HG02973 (cell line): ENCODE measurements at regions not wholly inside any gene's neighbourhood (a gene's known extent, or its start where the extent isn't known, plus 50 kb on each side); places are given as distances from the start of the nearest gene placed in this dataset.
"Not testable (repeated sequence)": the region's sequence is repeated elsewhere in the genome, so short reads cannot be mapped to it uniquely, and the experiment has no call there.

Experiments
- ATAC-seq: cut with Tn5 transposase; IDR thresholded peaks from one replicate; pipeline ENCODE4 v1.9.1; 2021; ENCODE audit warnings: moderate library complexity; ENCODE audit not compliant: unreplicated experiment

DNA sequence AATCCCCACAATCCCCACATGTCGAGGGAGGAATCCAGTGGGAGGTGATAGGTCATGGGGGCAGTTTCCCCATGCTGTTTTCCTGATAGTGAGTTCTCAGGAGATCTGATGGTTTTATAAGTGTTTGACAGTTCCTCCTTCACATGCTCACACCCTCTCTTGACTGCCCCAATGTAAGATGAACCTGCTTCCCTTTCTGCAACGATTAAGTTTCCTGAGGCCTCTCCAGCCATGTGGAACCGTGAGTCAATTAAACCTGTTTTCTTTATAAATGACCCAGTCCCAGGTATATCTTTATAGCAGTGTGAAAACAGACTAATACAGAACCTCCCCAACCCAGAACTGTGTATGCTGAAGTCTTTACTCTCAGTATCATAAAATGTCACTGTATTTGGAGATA is 289.5 kb upstream of the MMADHC start:
- no peak for ATAC-seq

DNA sequence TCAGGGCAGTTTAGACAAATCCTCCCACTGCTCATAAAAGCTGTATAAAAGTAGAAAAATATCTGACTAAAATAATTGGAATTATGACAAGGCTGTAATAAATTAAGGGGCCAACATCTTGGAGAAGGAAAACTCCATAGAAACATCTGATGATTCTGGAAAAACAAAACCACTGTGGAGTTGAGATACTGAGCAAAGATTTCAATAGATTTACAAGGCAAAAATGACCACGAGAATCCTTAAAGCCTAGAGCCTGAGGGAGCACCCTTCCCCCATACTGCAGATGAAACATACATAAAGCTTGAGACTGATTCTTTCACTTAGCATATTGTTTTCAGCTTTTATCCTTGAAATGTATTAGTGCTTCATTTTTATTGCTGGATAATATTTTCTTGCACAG is 286.4 kb upstream of the MMADHC start:
- ATAC-seq: no peak

GRCh38 chr2:149872638-149873150 is 285.1 kb upstream of the MMADHC start:
- ATAC-seq: no peak

DNA sequence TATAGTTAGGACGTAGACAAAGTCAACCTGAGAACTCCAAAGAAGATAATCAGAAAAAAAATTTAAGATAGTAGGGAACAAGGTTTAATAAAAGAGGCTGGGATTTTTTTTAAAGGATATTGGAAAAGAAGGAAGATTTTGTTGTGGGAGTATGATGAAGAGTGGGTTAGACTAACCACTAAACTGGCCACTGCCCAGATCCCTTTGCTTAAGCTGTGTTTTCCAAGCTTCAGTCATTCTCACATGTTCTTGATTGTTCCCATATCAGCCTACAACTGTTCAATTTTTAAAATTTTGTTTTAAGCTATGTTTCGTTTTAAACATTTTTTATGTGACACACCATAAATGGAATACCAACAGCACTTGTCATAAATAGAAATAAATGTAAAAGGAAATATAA is 284.5 kb upstream of the MMADHC start:
- no peak for ATAC-seq

- ATAC-seq: no peak
Observed at GRCh38 chr2:149871091-149871885, 283.7 kb upstream of the MMADHC start.

DNA sequence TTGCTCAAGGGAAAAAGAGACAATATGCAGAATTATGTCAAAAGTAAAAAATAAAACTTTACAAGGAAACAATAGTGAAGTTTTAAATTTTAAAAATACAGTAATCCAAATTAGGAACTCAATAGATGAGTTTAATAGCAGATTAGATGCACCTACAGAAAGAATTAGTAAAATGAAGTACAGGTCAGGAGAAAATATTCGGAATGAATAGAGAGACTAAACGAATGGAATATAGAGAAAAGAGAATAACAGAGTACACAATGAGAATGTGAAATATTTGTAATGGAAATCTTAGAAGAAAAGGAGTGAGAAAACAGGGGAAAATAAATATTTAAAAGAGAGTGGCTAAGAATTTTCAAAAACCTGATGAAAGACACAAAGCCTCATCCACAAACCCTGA is 275.7 kb upstream of the MMADHC start:
- no peak for ATAC-seq

DNA sequence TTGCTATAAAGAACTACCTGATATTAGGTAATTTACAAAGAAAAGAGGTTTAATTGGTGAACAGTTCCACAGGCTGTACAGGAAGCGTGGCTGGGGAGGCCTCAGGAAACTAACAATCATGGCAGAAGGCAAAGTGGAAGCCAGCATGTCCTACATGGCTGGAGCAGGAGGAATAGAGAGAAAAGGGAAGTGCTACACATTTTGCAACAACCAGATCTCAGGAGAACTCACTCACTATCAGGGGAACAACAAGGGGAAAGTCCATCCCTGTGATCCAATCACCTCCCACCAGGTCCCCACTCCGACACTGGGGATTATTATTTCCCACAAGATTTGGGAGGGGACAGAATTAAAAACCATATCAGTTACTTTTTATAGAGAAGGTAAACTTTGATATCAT is 273.5 kb upstream of the MMADHC start:
- ATAC-seq: no peak

DNA sequence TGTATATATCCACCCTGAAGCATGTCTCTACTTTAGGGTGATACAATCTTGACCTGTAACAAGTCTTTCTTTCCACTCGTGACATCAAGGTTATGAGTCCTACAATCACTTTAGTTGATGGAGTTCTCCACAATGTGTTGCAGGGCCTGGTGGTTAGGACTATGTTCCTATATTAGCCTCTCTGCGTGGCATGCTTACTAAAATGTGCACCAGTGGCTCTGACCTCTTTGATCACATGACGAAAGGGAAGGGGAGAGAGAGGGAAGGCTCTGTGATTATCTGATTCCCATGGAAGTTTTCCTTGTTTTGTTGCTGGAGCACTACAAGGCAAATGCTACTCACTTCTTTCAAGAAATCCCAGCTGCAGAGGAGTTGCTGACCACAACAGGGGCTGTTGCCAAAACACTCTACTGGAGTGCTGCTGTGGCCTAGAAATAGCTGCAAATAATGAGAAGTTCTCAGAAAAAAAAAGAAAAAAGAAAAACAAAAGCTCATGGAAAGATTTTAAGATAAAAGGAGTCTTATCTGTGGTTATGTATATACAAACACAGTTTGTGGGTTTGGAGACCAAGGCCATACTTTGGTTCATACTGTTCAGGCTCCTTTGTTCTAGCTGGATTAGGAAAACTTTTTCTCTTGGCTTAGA is 272.8 kb upstream of the MMADHC start:
- no peak for ATAC-seq

DNA sequence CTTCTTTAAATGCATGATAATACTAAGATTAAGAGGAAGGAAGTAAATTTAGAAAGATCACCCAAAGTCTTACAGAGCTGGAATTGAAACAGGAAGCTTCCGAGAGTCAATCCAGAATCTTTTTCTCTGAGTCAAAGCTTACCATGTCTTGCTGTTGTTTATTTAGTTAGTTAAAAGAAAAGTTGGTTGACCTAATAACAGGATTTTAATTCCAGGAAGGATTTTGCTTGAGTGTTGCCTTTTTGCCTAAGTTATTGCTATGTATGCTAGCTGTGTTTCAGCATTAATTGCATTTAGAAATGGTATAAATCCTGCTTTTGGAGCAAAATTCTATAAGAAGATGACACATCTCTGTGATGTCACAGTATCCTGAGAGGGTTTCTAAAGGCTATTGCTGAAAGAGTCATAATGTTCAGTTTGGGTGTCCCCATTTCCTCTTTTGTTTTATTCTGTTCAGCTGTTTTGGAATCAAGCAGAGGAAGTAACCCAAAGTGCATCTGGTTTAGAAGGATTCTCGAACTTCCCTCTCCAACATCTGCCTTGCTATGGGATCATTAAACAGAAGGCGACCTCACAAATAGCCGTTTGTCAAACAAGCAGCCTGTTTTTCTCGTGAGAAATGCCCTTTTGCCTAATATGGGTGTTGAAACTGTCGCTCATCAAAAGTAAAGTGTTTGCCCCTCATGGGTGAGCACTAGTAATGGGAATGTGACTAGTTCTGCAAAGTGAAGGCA is 271.5 kb upstream of the MMADHC start:
- no peak for ATAC-seq

DNA sequence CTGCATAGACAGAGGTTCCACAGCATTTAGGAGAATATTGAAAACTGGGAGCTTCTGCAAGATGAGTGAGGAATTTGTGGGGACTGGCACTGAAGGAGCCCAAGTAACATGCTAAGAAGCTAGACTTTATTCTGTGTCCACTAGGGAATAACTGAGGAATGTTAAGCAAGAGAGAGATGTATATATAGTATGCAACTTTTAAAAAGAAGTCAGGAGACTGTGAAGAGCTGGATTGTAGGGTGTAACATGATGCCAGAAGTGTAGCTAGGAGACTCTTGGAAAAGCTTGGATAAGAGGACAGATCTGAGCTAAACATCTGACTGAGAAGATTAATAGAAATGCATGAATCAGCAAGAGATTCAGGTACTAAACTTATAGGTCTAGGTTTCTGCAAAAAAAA is 270.6 kb upstream of the MMADHC start:
- ATAC-seq: no peak

DNA sequence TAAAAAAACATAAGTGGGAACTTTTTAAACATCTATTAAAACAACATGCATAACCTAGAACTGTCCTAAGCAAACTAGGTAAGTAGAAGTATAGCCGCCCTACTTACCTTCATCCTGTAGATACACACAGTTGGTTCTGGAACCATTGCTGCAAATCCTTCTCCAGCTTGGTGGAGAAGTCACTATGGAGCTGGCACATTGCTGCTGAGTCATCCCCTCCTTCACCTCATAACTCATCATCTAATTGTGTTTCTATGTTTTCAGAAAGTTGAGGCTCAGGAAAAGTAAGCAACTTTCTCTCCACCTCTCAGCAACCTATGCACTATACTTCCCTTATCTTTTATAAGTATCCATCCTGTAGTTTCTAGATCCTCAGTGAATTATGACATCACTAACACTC is 269.8 kb upstream of the MMADHC start:
- ATAC-seq: no peak

DNA sequence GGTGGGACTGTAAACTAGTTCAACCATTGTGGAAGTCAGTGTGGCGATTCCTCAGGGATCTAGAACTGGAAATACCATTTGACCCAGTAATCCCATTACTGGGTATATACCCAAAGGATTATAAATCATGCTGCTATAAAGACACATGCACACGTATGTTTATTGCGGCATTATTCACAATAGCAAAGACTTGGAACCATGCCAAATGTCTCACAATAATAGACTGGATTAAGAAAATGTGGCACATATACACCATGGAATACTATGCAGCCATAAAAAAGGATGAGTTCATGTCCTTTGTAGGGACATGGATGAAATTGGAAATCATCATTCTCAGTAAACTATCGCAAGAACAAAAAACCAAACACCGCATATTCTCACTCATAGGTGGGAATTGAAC is 268.3 kb upstream of the MMADHC start:
- not testable (repeated sequence) for ATAC-seq

DNA sequence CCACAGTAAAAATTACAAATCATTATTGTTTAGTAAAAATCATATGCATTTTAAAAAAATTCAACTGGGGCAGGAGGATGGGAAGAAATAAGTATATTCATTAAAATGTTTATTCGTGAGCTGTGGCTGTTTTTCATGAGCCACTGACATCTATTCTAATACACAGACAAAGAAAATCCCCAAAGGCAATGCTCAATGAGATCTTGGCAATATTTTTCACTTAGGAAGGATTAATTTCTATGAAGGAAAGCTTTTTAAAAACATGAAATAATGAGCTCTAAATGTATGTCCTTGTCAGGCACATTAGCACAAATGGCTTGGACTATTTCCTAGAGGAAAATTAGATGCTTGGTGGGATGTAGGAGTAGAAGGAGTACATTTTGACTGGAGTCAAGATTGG is 262.0 kb upstream of the MMADHC start:
- no peak for ATAC-seq

GRCh38 chr2:149849136-149849535 is 261.6 kb upstream of the MMADHC start:
- ATAC-seq: no peak

- ATAC-seq: no peak
Observed at GRCh38 chr2:149841396-149841795, 253.8 kb upstream of the MMADHC start.

DNA sequence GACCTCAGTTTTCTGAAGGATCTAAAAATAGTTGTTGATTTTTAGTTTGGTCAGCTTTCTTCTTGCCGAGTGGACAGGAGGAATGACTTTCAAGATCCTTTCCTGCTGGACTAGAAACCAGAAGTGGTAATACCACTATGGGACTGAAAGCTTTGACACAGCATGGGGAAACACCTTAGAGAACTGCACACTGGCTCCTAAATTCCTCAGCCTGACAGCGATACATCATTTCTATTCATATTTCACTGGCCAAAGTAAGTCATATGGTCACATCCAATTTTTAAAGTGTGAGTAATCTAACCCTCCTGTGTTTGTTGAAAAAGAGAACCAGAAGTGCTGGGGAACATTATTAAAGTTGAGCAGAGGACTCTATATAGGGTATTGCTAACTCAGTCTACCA is 244.7 kb upstream of the MMADHC start:
- ATAC-seq: no peak

DNA sequence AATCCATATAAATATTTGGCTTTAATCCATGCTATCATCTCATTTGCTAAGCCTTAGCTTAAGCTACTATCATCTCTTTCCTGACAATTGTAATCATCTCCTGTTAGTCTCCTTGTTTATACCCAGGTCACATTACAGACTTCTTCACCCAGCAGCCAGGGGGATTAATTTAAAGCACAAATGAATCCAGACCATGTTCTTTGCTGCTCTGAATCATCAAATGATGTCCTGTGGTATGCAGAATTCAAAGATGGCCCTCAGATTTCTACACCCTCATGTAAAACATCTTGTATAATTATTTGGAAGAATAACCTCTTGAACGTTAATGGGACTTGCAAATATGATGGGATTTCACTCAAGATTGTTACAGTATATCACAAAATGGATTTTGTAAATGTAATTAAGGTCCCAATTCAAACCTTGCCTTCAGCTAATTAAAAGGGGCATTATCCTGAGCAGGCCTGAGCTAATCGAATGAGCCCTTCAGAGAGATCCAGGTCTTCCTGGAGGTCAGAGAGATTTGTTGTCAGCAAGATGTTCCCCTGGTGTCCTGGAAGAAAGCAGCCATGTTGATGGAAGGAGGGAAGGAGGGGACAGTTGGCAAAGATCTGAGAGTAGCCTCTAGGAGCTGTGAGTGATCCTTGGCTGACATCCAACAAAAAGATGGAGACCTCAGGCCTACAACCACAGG is 241.1 kb upstream of the MMADHC start:
- no peak for ATAC-seq

GRCh38 chr2:149827585-149828126 is 240.1 kb upstream of the MMADHC start:
- ATAC-seq: no peak

- ATAC-seq: no peak
Observed at GRCh38 chr2:149826471-149827125, 239.0 kb upstream of the MMADHC start.

GRCh38 chr2:149825473-149825872 is 237.9 kb upstream of the MMADHC start:
- ATAC-seq: no peak
